ENCODE measurements at regions not wholly inside any gene's neighbourhood (a gene's known extent, or its start where the extent isn't known, plus 50 kb on each side); places are given as distances from the start of the nearest gene placed in this dataset.

DNA sequence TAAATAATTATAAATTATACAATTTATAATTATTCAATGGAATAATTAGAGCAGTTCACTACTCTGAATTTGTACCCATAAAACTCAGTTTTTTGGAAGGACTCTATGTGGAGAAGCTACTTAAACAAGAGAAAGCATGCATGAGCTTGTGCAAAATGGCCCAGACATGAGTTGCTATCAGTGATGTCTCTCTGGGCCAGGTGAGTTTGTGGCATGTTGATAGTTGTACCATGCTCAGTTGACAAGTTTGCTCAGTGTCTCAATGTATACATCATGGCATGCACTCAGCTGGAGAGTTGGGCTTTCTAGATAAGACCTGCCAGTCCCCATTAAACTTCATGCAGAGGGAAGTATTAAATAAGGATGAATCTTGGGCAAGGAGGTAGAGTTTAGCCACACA is 153.8 kb upstream of the TACR1 start:
- no peak overlapping the region for H3K27ac Mint-ChIP-seq
- no peaks in the 10 kb centered on the region for H3K27me3 Mint-ChIP-seq
- no peak for ATAC-seq
- no peaks in the 10 kb centered on the region for H3K4me1 Mint-ChIP-seq
- no peak for DNase-seq
- peaks cover 14 to 31% of the 10 kb centered on the region in 2 donors for H3K9me3 Mint-ChIP-seq
- H3K4me3 Mint-ChIP-seq = no peak overlapping the region

DNA sequence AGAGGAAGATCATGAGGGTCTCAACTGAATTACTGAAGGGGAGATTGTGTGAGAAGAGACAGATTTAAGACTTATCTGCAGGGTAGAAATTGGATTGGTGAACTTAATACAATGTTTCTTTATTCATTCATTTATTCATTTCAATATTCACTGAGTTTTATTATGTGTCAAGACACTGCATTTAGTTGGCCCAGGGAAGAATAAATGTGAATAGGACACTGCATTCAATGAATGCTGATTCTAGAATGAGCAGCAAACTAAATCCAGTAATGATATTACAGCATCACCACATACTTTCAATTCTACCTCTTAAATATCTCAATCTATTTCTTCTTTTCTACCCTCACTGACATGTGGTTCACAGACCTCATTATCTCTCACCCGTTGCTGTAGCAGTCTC is 149.0 kb upstream of the TACR1 start:
- ATAC-seq = no peak
- Mint-ChIP-seq H3K4me3 (no peak overlapping the region), H3K4me1 (no peaks in the 10 kb centered on the region), H3K27me3 (no peaks in the 10 kb centered on the region), H3K27ac (no peak overlapping the region), H3K9me3 (peaks cover 14 to 26% of the 10 kb centered on the region in 2 donors)
- no peak for DNase-seq

DNA sequence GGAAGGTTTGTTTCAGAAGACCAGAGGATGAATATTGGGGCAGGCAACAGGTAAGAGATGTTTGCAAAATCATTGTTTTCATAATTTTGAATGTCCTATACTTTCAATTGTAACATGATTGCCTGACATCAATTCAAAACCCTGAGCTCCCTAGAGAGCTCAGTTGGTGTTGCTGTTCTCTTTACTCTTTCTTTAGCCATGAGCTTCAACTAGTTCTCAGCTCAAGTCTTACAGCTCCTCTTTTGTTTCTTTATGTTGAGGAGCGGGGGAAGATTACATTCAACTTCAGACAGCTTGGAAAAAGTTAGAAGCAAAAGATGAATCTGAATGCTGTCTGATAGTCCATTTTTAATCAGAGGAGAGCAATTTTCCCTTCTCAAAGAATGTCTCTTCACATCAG is 144.8 kb upstream of the TACR1 start:
- Mint-ChIP-seq H3K27me3 (no peaks in the 10 kb centered on the region), H3K9me3 (no peaks in the 10 kb centered on the region), H3K4me1 (no peaks in the 10 kb centered on the region), H3K4me3 (no peak overlapping the region), H3K27ac (no peak overlapping the region)
- DNase-seq = no peak
- no peak for ATAC-seq

DNA sequence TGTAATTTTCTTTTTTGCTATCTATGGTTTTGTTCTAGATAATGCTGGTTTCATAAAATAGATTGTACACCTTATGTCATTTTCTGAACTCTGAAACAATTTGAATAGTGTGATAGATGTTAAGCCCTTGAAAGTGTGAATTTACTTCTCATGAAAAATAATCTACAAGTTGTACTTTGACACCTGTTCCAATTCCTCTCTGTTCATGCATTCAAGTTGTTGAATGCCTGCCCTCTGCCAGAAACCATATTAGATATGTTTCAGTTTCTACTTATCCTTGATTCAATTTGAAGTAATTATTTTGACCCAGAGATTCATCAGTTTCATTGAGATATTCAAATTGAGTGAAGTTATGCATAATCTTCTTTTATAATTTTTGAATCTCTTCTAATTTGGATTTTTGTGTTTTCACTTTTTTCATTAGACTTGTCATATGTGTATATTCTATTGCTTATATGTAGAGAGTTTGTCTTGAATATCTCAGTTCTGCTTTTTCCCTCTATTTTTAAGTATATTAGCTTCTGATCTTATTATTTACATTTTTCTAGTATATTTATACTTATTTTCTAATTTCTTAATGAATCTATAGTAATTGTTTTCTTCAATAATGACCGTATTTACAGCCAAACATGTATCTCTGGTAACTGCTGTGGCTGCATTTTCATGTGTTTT is 143.3 kb upstream of the TACR1 start:
- Mint-ChIP-seq H3K4me3 (no peak overlapping the region), H3K4me1 (no peaks in the 10 kb centered on the region), H3K27ac (peak overlapping the region in 1 of 2 donors; percentile 28), H3K27me3 (no peaks in the 10 kb centered on the region), H3K9me3 (no peaks in the 10 kb centered on the region)
- no peak for DNase-seq
- ATAC-seq = no peak

DNA sequence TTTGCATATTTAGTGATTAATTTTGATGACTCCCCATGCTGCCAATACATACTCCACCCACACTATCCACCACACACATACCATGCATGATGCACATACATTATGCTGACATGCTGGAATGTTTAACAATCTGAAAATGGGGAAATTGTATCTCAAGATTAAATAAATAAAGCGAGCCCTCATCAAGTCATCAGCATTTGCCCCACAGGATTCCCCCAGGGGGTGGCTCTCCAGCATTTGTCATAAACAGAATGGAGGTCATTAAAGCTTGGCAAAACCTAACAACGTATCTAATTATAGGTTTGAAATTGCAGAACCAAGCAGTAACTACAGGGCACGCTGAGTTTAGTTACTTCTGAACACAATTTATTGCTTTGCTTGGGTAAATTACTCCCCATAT is 141.2 kb upstream of the TACR1 start:
- DNase-seq = no peak
- Mint-ChIP-seq H3K27me3 (no peaks in the 10 kb centered on the region), H3K4me3 (no peak overlapping the region), H3K4me1 (no peaks in the 10 kb centered on the region), H3K9me3 (peaks cover 0 to 3% of the 10 kb centered on the region in 2 donors), H3K27ac (no peak overlapping the region)
- ATAC-seq = no peak

DNA sequence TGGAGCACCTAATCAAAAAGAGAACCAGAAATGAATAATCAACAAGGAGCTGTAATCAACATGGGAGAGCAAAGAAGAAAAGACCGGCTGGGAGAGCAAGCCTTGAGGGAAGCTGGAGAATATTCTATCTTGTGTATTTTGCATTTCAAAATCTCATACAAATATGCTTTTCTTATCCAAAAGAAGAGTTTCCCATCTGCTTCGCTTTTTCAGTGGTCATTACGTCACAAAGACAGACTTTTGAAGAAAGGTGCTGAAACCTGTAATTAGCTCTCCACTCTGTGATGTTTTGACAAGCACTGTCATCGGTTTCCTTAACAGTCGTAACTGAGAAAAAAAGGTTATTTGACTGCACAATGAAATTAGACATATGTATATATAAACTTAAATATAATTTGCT is 139.1 kb upstream of the TACR1 start:
- peaks cover 0 to 3% of the 10 kb centered on the region in 2 donors for H3K9me3 Mint-ChIP-seq
- H3K27ac Mint-ChIP-seq = no peak overlapping the region
- DNase-seq = no peak
- no peaks in the 10 kb centered on the region for H3K4me1 Mint-ChIP-seq
- no peak for ATAC-seq
- no peaks in the 10 kb centered on the region for H3K27me3 Mint-ChIP-seq
- no peak overlapping the region for H3K4me3 Mint-ChIP-seq

DNA sequence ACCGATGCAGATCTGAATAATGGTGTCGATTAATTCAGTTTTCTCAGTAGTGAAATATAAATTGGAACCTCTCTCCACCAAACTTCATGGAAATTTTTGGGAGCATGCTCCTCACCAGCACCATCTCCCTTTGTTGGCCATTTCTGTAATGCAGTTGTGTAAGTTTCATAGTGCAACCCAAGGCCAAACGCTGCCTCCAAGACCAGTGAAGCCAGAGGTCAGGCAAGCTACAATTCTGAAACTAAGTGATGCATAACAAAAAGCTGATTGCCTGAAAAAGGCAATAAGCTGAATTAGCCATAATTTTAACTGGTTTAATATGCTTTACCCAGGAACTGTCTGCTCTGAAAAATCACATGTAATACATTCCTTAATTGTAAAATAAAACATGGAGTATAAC is 138.3 kb upstream of the TACR1 start:
- DNase-seq (no peak), ATAC-seq (no peak)
- peaks cover 0 to 3% of the 10 kb centered on the region in 2 donors for H3K9me3 Mint-ChIP-seq
- no peaks in the 10 kb centered on the region for H3K4me1 Mint-ChIP-seq
- H3K27me3 Mint-ChIP-seq = no peaks in the 10 kb centered on the region
- H3K4me3 Mint-ChIP-seq = no peak overlapping the region
- no peak overlapping the region for H3K27ac Mint-ChIP-seq

DNA sequence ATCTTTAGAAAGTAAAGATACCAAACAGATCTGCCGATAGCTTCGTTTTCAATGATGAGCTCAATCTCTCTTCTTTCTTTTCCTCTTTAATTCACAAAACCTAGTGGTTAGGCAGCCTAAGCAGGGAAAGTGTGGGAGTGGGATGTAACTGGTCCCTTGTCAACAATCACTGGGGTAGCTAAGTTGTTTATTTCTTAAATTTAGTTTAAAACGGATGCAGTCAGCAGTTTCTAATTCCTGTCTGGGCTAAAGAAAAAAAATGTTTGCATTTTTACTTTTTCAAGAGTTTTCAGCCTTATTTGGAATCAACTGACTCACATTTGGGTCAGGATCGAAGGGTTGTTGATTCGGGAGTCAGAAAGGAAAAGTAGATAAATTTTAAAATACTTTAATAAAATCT is 137.7 kb upstream of the TACR1 start:
- Mint-ChIP-seq H3K27ac (no peak overlapping the region), H3K27me3 (no peaks in the 10 kb centered on the region), H3K9me3 (peaks cover 0 to 3% of the 10 kb centered on the region in 2 donors), H3K4me3 (no peak overlapping the region), H3K4me1 (no peaks in the 10 kb centered on the region)
- no peak for ATAC-seq
- DNase-seq = no peak

DNA sequence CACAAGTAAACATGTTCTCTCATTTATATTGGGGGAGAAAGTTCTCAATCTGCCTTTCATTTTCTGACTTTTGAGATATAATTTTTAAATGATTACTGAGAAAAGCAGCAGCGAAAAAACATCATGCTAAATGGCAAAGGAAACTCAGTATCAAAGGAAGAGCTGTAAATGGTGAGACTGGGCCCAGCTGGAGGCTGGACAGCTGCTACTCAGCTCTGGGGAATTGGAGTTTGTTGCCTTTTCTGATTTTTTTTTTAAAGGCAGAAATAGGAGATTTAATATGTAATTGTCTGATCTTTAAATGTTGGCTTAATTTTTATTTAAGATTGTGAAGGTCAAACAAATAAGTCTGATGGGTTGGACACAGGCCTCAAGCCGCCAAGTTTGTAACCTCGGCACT is 137.1 kb upstream of the TACR1 start:
- DNase-seq (no peak), ATAC-seq (no peak)
- Mint-ChIP-seq H3K4me3 (no peak overlapping the region), H3K27ac (no peak overlapping the region), H3K9me3 (peaks cover 0 to 3% of the 10 kb centered on the region in 2 donors), H3K27me3 (no peaks in the 10 kb centered on the region), H3K4me1 (no peaks in the 10 kb centered on the region)

DNA sequence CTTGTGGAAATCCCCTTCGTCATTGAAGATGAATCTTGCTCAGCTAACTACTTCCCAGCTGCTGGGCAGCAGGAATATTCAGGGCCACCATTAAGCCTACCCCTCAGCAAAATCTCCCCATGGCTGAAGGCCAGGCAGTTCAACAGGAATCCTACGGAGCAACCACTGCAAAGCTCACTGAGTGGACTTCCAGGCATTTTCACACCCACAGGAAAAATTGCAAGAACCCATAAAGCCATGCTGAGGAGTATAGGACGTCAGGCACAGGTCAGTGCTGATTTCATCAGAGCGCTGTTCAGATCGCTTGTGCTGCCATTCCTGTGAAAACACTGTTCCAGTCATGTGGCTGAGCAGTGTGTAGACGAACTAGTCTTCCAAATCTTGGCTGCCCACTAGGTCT is 134.8 kb upstream of the TACR1 start:
- no peak for ATAC-seq
- no peak for DNase-seq
- Mint-ChIP-seq H3K9me3 (peaks cover 3 to 4% of the 10 kb centered on the region in 2 donors), H3K27me3 (no peaks in the 10 kb centered on the region), H3K4me3 (no peak overlapping the region), H3K27ac (peak overlapping the region in 1 of 2 donors; percentile 66), H3K4me1 (no peaks in the 10 kb centered on the region)

DNA sequence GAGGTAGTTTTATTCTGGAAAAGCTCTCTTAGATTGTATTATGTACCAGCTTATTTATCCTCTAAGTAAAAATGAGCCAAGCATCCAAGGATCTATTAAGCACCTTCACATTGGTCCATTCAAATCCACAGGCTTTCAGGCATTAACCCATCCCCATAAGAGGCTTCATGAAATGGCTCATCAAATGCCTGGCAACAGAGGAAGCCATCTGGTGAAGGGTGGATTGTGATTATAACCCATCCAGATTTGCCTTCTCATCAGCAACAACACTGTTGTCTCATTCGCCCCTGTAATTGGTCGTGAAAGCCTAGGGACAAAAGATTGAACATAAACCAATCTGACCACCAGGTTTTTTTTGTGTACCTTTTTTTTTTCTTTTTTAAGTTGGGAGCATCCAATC is 134.3 kb upstream of the TACR1 start:
- no peaks in the 10 kb centered on the region for H3K27me3 Mint-ChIP-seq
- H3K27ac Mint-ChIP-seq = peak overlapping the region in 1 of 2 donors; percentile 66
- H3K9me3 Mint-ChIP-seq = peaks cover 3 to 8% of the 10 kb centered on the region in 2 donors
- DNase-seq (no peak), ATAC-seq (no peak)
- H3K4me3 Mint-ChIP-seq = no peak overlapping the region
- H3K4me1 Mint-ChIP-seq = no peaks in the 10 kb centered on the region

DNA sequence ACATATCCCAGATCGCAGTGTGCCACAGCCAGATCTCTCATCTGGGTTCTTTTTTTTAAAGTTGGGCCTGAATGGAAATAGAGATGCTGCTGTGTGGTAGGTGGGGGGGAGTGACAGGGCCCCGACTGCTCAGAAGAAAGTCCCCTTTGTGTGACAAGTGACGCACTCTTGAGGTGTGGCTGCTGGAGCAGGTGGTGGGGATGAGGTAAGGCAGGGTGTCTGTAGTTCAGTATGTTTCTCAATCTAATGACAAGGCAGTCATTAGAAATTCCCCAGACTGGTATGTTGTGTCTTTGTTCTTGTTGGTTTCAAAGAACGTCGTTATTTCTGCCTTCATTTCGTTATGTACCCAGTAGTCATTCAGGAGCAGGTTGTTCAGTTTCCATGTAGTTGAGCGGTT is 128.8 kb upstream of the TACR1 start:
- no peaks in the 10 kb centered on the region for H3K4me1 Mint-ChIP-seq
- no peaks in the 10 kb centered on the region for H3K27me3 Mint-ChIP-seq
- ATAC-seq (no peak), DNase-seq (no peak)
- peaks cover 4 to 8% of the 10 kb centered on the region in 2 donors for H3K9me3 Mint-ChIP-seq
- no peak overlapping the region for H3K27ac Mint-ChIP-seq
- H3K4me3 Mint-ChIP-seq = no peak overlapping the region

DNA sequence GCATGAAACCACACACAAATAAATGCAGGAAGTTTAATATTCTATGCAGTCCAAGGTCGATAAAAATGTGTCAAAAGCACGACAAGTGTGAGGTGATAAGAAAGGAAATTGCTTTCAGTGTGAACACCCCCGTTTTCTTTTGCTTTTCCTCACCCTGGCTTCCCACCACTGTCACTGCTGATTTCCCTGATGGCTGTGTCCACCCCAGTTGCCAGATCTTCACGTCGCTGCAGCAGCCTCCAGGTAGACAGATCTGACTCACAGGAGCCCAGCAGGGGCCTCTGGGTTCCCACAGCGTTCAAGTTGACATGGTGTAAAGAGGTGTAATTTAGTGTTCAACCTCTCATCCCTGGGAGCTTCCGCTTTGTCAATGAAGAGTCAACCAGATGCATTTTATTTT is 128.0 kb upstream of the TACR1 start:
- Mint-ChIP-seq H3K4me1 (no peaks in the 10 kb centered on the region), H3K27me3 (no peaks in the 10 kb centered on the region), H3K9me3 (peaks cover 4 to 8% of the 10 kb centered on the region in 2 donors), H3K27ac (no peak overlapping the region), H3K4me3 (no peak overlapping the region)
- DNase-seq (no peak), ATAC-seq (no peak)

DNA sequence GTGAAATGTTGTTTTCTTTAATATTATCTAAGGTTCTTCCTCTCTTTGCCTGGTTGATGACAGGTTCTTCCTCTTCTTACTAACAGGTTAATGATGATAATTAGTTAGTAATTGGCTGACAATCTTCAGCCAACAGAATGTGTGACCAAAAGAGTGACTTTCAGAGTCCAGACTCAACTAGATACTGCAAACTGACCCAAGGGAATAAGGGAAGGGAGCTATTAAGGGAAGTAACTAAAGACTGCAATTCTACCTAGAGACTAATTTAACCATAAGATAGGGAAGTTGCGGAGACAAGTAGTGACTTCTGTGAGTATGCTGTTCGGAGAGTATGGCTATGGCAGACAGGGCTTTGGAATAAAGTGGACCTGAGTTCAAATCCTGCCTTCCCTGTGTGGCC is 127.3 kb upstream of the TACR1 start:
- Mint-ChIP-seq H3K4me1 (no peaks in the 10 kb centered on the region), H3K27ac (no peak overlapping the region), H3K9me3 (peaks cover 4 to 8% of the 10 kb centered on the region in 2 donors), H3K27me3 (no peaks in the 10 kb centered on the region), H3K4me3 (no peak overlapping the region)
- ATAC-seq (no peak), DNase-seq (no peak)

DNA sequence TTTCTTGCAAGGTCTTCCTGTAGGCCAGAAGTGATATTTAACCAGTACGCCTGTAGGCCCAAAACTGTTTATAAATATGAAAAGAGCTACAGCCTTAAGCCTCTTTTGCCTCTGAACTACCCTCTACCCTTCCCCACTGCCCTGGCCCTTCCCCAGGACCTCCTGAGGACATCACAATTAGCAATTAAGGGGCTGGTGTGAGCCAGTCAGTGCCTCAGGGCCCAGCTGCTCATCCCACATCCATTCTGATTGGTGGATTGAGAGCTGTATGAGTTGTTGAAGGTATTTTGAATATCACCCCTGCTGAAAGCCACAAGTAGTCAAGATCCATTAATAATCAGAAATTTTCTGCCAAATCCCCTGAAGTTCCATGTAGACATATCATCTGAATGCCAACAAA is 126.3 kb upstream of the TACR1 start:
- Mint-ChIP-seq H3K9me3 (peaks cover 4 to 8% of the 10 kb centered on the region in 2 donors), H3K4me3 (no peak overlapping the region), H3K4me1 (no peaks in the 10 kb centered on the region), H3K27me3 (no peaks in the 10 kb centered on the region), H3K27ac (peak overlapping the region in 1 of 2 donors; percentile 38)
- DNase-seq = no peak
- no peak for ATAC-seq

DNA sequence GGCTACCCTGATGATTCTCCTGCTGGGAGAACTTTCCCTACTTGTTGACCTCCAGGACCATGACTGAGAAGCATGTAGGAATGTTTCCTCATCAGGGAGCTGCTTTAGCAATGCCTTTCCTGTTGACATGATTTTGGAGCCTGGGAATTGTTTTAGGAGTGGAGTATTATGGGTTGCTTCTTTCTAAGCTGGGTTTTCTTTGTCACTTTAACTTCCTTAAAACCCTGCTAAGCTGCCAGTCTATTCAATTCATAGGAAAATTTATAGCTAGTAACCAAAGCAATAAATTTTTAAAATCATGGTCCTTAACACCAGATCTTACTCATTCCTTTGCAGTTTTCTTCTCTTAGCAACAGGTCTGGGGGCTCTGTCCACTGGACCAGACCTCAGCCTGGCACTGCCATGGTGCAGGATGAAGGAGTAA is 125.6 kb upstream of the TACR1 start:
- Mint-ChIP-seq H3K4me3 (no peak overlapping the region), H3K4me1 (no peaks in the 10 kb centered on the region), H3K27ac (no peak overlapping the region), H3K9me3 (peaks cover 4 to 8% of the 10 kb centered on the region in 2 donors), H3K27me3 (no peaks in the 10 kb centered on the region)
- DNase-seq (no peak), ATAC-seq (no peak)

DNA sequence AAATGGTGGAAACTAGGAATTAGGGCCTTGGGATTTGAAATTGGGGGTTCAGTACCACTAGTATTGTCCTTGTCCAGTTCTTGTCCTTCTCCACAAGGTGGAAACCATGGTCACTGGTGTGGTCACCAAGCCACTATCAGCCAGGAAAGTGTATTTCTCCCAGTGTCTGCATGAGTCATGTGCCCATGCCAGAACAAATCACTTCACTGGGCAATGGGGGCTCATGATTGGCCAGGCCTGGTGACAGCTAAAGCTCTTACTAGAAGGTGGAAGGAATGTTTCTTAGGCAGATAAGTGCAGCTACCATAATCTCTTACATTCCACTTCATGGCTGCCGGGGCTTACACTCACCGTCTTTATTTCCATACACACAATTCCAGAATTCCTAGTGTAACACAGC is 124.8 kb upstream of the TACR1 start:
- H3K27ac Mint-ChIP-seq = no peak overlapping the region
- H3K4me1 Mint-ChIP-seq = no peaks in the 10 kb centered on the region
- DNase-seq = no peak
- no peak for ATAC-seq
- H3K9me3 Mint-ChIP-seq = peaks cover 4% of the 10 kb centered on the region in 2 donors
- no peaks in the 10 kb centered on the region for H3K27me3 Mint-ChIP-seq
- H3K4me3 Mint-ChIP-seq = no peak overlapping the region

Measured in stimulated activated naive CD8-positive, alpha-beta T cell treated with anti-CD3 and anti-CD28 coated beads, Interleukin-15, amount 100 ng/mL, for 72 hours (primary cell).